Duodenal mucosa (tissue), 2 donors: ENCODE measurements at regions not wholly inside any gene's neighbourhood (a gene's known extent, or its start where the extent isn't known, plus 50 kb on each side); places are given as distances from the start of the nearest gene placed in this dataset.

Experiments
- H3K27ac ChIP-seq: one replicate; pipeline ENCODE4 v1.7.0; 2013; ENCODE audit warnings: low read depth, low read length
- H3K27me3 ChIP-seq, 2 donors: one replicate each; pipeline ENCODE4 v1.7.0; 2013; ENCODE audit warnings: low read length in 2 of 2, control low read depth in 1 of 2; ENCODE audit not compliant: insufficient read depth in 2 of 2, control insufficient read depth in 1 of 2
- H3K36me3 ChIP-seq, 2 donors: one replicate each; pipeline ENCODE4 v1.7.0; 2013; ENCODE audit warnings: low read length in 2 of 2, control low read depth in 1 of 2; ENCODE audit not compliant: insufficient read depth in 2 of 2, control insufficient read depth in 1 of 2
- H3K4me1 ChIP-seq, 2 donors: one replicate each; pipeline ENCODE4 v1.7.0; 2013; ENCODE audit warnings: low read length in 2 of 2, control low read depth in 1 of 2; ENCODE audit not compliant: insufficient read depth in 2 of 2, control insufficient read depth in 1 of 2
- H3K4me3 ChIP-seq, 2 donors: one replicate each; pipeline ENCODE4 v1.7.0; 2013; ENCODE audit warnings: low read length in 2 of 2, low read depth in 1 of 2
- H3K9ac ChIP-seq, 2 donors: one replicate each; pipeline ENCODE4 v1.7.0; 2013; ENCODE audit warnings: low read length in 2 of 2, low read depth in 1 of 2
- H3K9me3 ChIP-seq, 2 donors: one replicate each; pipeline ENCODE4 v1.7.0; 2013; ENCODE audit warnings: low read length in 2 of 2, control low read depth in 1 of 2; ENCODE audit not compliant: control insufficient read depth in 1 of 2

- Histone ChIP-seq H3K4me1 (no peaks in the 10 kb centered on the region), H3K36me3 (no peaks in the 10 kb centered on the region), H3K27me3 (no peaks in the 10 kb centered on the region), H3K9ac (no peak overlapping the region), H3K9me3 (no peaks in the 10 kb centered on the region), H3K27ac (no peak overlapping the region), H3K4me3 (no peak overlapping the region)
These were observed 577.5 kb upstream of the CLINT1 start for GRCh38 chr5:158436271-158437065.

DNA sequence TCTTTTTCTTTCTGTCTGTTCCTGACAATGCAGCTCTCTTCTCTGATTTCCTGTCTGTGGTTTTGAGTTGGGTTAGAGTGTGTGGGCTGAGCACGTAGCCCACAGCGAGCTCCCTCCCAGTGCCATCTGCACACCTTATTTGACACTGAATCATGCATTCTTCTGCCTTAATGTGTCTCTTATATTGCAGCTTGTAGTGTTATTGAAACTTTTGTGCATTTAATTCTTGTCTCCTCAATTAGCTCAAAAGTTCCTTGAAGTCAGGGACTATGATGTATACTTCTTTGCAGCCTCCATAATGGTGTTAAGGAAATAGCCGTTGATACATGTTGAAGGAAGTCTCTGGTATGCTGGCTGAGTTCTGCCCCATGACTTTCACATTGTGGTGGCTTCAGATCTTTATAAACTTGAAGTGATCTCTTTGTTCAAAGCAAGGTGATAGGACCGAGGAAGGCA is 576.2 kb upstream of the CLINT1 start:
- H3K4me3 ChIP-seq: no peak overlapping the region
- no peaks in the 10 kb centered on the region for H3K27me3 ChIP-seq
- no peaks in the 10 kb centered on the region for H3K4me1 ChIP-seq
- H3K27ac ChIP-seq: no peak overlapping the region
- no peak overlapping the region for H3K9ac ChIP-seq
- no peaks in the 10 kb centered on the region for H3K36me3 ChIP-seq
- H3K9me3 ChIP-seq: peaks cover 0 to under 1% of the 10 kb centered on the region in 2 donors

DNA sequence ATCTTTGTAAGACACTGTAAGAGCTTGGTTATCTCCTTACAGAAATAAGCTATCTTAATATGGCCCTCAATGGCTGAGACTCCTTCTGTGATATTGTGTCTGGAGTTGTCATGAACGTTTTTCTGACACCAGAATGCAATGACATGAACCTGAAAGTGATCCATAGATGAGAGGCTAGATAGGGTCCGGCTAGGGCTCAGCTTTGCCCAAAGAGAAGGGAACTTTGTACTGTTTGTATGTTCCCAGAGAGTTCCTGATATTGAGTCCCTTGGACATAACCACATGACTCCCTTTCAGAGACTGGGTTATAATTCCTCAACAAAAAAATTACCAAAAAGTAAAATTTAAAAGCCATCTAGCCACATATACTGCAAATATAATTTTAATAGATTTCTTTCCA is 575.8 kb upstream of the CLINT1 start:
- Histone ChIP-seq H3K4me1 (no peaks in the 10 kb centered on the region), H3K27ac (no peak overlapping the region), H3K4me3 (no peak overlapping the region), H3K9ac (no peak overlapping the region), H3K9me3 (peaks cover 0 to 4% of the 10 kb centered on the region in 2 donors), H3K36me3 (no peaks in the 10 kb centered on the region), H3K27me3 (no peaks in the 10 kb centered on the region)

GRCh38 chr5:158433634-158434033 is 574.7 kb upstream of the CLINT1 start:
- no peaks in the 10 kb centered on the region for H3K36me3 ChIP-seq
- H3K4me1 ChIP-seq: no peaks in the 10 kb centered on the region
- H3K9me3 ChIP-seq: peaks cover 0 to 4% of the 10 kb centered on the region in 2 donors
- no peaks in the 10 kb centered on the region for H3K27me3 ChIP-seq
- no peak overlapping the region for H3K27ac ChIP-seq
- no peak overlapping the region for H3K9ac ChIP-seq
- no peak overlapping the region for H3K4me3 ChIP-seq

DNA sequence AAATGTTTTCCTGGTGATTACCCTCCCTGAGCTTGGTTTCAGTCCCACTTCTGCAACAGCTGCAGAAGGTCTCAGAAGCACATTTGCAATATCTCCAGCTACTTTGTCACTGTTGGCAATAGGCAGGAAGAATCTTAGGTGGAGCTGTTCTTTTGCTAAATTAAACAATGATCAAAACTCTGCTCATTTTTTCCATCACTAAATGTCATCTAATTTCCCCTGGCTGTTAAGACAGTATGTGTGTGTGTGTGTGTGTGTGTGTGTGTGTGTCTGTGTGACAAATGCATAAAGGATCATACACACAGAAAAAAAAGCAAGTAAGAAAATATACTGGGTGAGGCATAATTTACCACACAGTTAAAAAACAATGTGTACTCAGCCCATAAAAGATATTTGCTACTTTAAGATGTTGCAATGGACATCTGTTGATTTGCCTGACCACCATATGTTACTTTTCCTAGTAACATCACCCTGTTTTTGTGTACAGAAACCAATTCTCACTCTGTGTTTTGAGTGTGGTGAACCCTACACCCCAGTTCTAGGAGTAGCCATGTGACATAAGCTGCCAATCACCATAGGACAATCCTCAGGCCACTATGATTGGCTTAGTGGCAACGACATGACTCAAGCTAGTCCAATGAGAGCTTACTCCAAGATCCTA is 572.6 kb upstream of the CLINT1 start:
- Histone ChIP-seq H3K4me3 (no peak overlapping the region), H3K9ac (no peak overlapping the region), H3K27ac (no peak overlapping the region), H3K9me3 (peaks cover 0 to 4% of the 10 kb centered on the region in 2 donors), H3K27me3 (no peaks in the 10 kb centered on the region), H3K4me1 (no peaks in the 10 kb centered on the region), H3K36me3 (no peaks in the 10 kb centered on the region)

- Histone ChIP-seq H3K9me3 (peaks cover 0 to 4% of the 10 kb centered on the region in 2 donors), H3K4me1 (no peaks in the 10 kb centered on the region), H3K9ac (no peak overlapping the region), H3K36me3 (no peaks in the 10 kb centered on the region), H3K27me3 (no peaks in the 10 kb centered on the region), H3K27ac (no peak overlapping the region), H3K4me3 (no peak overlapping the region)
These were observed 571.8 kb upstream of the CLINT1 start for GRCh38 chr5:158430798-158431167.

DNA sequence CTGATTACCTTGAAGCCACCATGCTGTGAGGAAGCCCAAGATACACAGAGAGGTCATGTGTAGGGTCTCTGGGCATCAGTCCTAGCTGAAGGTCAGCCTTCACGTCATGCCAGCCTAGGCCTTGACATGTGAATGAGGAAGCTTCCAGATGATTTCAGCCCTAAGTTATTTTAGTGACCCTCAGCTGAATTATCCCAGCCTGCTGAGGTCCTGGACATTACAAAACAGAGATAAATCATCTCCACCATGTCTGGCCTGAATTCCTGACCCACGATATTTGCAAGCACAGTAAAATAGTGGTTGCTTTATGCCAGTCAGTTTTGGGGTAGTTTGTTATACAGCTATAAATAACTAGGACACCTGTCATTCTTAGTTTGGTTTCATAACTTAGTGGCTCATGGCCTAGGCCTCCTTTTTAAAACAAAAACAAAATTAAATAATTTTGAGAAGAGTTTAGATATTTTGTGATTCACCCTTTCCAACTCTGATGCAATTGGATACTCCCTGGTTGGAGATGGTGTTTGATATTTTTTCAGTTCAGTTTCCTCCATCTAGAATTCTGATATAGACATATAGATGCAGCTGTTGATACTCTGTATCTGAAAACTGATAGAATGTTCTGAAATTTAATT is 571.3 kb upstream of the CLINT1 start:
- no peak overlapping the region for H3K9ac ChIP-seq
- no peaks in the 10 kb centered on the region for H3K4me1 ChIP-seq
- H3K27ac ChIP-seq: no peak overlapping the region
- H3K36me3 ChIP-seq: no peaks in the 10 kb centered on the region
- H3K4me3 ChIP-seq: peak overlapping the region in 1 of 2 donors; percentile 5
- no peaks in the 10 kb centered on the region for H3K27me3 ChIP-seq
- peaks cover 0 to 4% of the 10 kb centered on the region in 2 donors for H3K9me3 ChIP-seq

- H3K36me3 ChIP-seq: no peaks in the 10 kb centered on the region
- H3K9ac ChIP-seq: no peak overlapping the region
- H3K4me3 ChIP-seq: no peak overlapping the region
- H3K27ac ChIP-seq: no peak overlapping the region
- H3K27me3 ChIP-seq: no peaks in the 10 kb centered on the region
- peaks cover 0 to 4% of the 10 kb centered on the region in 2 donors for H3K9me3 ChIP-seq
- H3K4me1 ChIP-seq: no peaks in the 10 kb centered on the region
These were observed 570.6 kb upstream of the CLINT1 start for GRCh38 chr5:158429564-158429963.

GRCh38 chr5:158423623-158424200 is 564.8 kb upstream of the CLINT1 start:
- Histone ChIP-seq H3K36me3 (no peaks in the 10 kb centered on the region), H3K27me3 (no peaks in the 10 kb centered on the region), H3K4me1 (no peaks in the 10 kb centered on the region), H3K4me3 (no peak overlapping the region), H3K27ac (no peak overlapping the region), H3K9me3 (no peaks in the 10 kb centered on the region), H3K9ac (no peak overlapping the region)
